ENCODE measurements at regions not wholly inside any gene's neighbourhood (a gene's known extent, or its start where the extent isn't known, plus 50 kb on each side); places are given as distances from the start of the nearest gene placed in this dataset.

DNA sequence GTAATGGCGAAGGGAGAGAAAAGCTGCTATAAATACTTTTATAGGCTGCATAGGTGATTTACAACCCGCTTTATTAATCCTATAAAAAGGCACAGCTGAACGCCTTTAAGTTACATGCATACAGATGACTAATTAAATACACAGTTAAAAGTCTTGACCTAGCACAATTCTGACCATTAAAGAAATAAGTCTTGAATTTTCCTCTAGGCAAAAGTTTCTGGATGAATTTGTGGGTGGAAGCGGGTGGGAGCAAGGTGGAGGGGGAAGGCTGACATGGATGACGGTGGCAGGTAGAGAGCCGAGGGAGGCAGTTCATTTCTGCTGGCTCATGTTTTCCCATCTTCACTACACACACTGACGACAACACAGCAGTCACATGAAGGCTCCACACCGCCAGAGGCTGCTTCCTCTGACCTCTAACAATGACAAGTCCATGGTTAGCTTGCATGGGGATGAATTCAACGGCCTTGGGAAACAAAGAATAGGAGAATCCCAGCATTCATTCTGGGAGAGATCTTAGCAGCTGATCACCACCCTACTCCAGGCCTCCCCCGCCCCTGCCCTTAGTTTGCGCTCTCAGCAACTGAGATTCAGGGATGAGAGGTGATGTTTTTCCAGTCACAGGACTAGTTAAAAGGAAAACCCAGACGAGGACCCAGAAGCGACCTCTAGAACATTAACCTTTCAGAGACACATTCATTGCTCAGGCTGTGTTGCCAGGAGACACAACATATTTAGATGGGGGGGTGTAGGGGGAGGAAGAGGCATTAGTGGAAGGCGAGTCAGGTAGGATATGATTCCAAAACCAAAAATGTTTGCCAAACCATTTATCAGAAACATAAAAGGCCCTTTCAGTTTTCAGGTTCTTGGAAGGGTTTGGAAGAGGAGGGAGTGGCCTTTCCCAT, 329.3 kb downstream of the PIK3R1 start:
- Histone ChIP-seq H3K9ac (ENCODE audit: low read length) (no peak overlapping the region), H3K27ac (ENCODE audit: low read depth, low read length) (peak overlapping the region; percentile 54), H3K4me1 (ENCODE audit: insufficient read depth, low read length) (peaks cover 12% of the 10 kb centered on the region)

DNA sequence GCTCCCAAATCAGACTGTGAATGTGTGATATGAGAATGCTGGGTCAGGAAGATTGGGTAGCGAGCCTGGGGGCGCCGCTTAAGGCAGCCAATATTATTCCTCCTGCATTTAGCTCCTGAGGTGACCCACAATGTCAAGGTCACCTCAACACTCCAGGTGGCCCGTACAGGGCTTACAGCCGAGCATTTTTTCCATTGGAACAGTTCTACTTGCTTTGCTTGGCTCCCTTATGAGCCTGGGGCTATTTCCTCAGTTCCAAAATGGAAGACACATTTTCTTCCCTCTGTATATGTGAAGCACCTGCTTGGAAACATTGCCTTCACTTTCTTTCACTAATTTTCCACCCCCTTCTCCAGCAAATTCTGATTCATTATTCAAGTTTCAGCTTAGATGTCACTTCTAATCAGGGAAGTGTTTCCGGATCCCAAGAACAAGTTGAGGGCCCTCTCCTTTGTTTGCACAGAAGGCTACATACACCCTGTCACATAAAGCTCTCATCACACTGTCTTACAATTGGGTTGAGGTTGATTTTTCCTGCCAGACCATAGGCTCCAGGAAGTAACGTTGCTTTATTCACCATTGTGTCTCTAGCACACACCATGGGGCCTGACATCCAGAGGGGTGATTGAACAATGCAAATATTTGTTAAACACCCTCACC, 330.2 kb downstream of the PIK3R1 start:
- H3K27me3 ChIP-seq (ENCODE audit: control insufficient read depth in 1 of 2, insufficient read depth in 2 of 2, low read length in 2 of 2): no peaks in the 10 kb centered on the region
- peaks cover 12% of the 10 kb centered on the region for H3K4me1 ChIP-seq (ENCODE audit: insufficient read depth, low read length)
- H3K9me3 ChIP-seq (ENCODE audit: low read length): no peaks in the 10 kb centered on the region
- no peaks in the 10 kb centered on the region for H3K36me3 ChIP-seq (ENCODE audit: insufficient read depth, low read length)
- no peak overlapping the region for H3K27ac ChIP-seq (ENCODE audit: low read depth, low read length)
- H3K9ac ChIP-seq (ENCODE audit: low read length): no peak overlapping the region
- H3K4me3 ChIP-seq (ENCODE audit: low read depth in 1 of 2, low read length in 2 of 2): no peak overlapping the region

More for the DNA sequence above, 329.3 kb downstream of the PIK3R1 start:
- H3K9me3 ChIP-seq (ENCODE audit: low read length): no peaks in the 10 kb centered on the region
- H3K36me3 ChIP-seq (ENCODE audit: insufficient read depth, low read length): no peaks in the 10 kb centered on the region
- no peaks in the 10 kb centered on the region for H3K27me3 ChIP-seq (ENCODE audit: control insufficient read depth in 1 of 2, insufficient read depth in 2 of 2, low read length in 2 of 2)
- H3K4me3 ChIP-seq (ENCODE audit: low read depth in 1 of 2, low read length in 2 of 2): no peak overlapping the region

DNA sequence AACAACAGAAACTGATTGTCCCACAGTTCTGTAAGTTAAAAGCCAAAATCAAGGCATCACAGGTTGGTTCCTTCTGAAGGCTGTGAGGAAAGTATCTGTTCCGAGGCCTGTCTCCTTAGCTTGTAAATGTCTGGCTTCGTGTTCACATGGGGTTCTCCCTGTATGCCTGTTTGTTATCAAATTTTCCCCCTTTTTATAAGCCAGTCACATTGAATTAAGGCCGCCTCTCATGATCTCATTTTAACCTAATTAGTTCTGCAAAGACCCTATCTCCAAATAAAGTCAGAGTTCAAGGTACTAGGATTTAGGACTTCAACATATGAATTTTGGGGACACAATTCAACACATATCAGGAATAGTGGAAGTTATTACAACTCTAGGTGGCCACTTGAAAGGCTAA, 331.5 kb downstream of the PIK3R1 start:
- Histone ChIP-seq H3K27ac (ENCODE audit: low read depth, low read length) (no peak overlapping the region), H3K4me3 (ENCODE audit: low read depth in 1 of 2, low read length in 2 of 2) (no peak overlapping the region), H3K9me3 (ENCODE audit: low read length) (no peaks in the 10 kb centered on the region), H3K4me1 (ENCODE audit: insufficient read depth, low read length) (peaks cover 12% of the 10 kb centered on the region), H3K9ac (ENCODE audit: low read length) (no peak overlapping the region), H3K27me3 (ENCODE audit: control insufficient read depth in 1 of 2, insufficient read depth in 2 of 2, low read length in 2 of 2) (no peaks in the 10 kb centered on the region), H3K36me3 (ENCODE audit: insufficient read depth, low read length) (no peaks in the 10 kb centered on the region)

DNA sequence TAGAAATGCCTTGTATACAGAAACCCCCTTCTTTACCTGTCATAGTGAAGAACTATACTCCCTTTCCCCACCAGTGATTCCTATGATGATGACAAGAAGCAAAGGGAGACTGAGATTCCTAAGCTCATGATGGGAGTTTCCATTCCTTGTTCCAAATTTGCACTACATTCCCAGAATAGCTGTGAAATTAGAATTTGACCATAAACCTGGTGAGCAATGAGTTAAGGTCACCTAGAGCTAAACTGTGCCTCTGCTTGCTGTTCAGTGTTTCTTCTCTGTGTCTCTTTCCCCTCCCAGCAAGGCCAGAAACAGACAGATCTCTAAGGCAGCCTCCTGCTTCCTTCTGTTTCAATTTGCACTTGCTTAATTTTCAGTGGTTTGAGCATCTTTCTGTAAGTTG, 332.1 kb downstream of the PIK3R1 start:
- Histone ChIP-seq H3K27ac (ENCODE audit: low read depth, low read length) (no peak overlapping the region), H3K36me3 (ENCODE audit: insufficient read depth, low read length) (no peaks in the 10 kb centered on the region), H3K9me3 (ENCODE audit: low read length) (no peaks in the 10 kb centered on the region), H3K4me1 (ENCODE audit: insufficient read depth, low read length) (peaks cover 12% of the 10 kb centered on the region), H3K4me3 (ENCODE audit: low read depth in 1 of 2, low read length in 2 of 2) (no peak overlapping the region), H3K9ac (ENCODE audit: low read length) (no peak overlapping the region), H3K27me3 (ENCODE audit: control insufficient read depth in 1 of 2, insufficient read depth in 2 of 2, low read length in 2 of 2) (no peaks in the 10 kb centered on the region)

DNA sequence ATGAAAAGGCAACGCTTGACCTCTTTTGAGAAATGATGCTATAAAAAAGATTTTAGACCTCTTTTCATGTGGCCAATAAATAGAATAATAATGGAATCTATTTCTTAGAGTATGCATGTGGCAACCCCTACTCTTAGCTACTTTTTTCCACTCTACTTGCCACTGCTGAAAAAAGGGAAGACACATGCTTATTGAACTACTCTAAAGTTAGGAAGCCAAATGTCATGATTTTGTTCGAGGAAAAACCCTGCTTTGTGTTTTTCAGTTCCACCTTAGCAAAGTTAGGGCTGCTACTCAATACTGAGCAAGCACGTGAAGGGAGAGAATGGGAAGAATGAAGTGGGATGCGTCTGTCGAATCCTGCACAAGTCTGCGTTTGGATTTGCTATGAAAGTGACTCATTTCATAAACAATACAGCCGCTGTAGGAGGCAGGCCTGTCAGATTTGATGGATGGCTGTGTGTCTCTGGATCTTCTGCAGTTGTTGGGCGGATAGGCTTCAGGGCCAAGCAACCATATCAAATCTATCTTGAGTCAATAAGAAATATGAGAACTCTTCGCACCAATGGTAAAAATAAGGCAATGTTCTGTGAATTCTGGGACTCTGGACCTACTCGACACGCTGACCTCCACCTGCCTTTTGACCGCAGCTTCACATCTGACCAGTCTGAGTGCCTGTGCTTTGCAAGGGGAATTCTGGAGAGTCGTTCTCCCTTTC, 333.6 kb downstream of the PIK3R1 start:
- Histone ChIP-seq H3K27me3 (ENCODE audit: control insufficient read depth in 1 of 2, insufficient read depth in 2 of 2, low read length in 2 of 2) (no peaks in the 10 kb centered on the region), H3K4me1 (ENCODE audit: insufficient read depth, low read length) (peaks cover 11% of the 10 kb centered on the region)

DNA sequence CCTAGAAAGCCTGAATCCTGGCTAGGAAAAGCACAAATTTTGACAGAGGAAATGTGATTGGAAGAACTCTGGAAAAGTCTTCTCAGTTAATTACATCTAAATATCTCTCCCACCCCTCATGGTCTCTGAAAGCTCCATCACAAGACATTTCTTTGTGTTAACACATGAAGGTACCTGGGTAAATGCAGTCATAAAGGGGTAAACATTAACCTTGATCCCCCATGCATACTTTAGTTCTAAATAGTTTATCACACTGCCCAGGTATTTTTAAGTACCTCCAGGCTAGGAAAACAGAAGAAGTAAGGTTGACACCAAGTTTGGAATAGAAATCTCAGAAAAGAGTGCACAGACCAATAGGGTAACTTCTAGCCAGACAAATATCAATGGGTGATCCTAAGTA, 334.5 kb downstream of the PIK3R1 start:
- no peaks in the 10 kb centered on the region for H3K27me3 ChIP-seq (ENCODE audit: control insufficient read depth in 1 of 2, insufficient read depth in 2 of 2, low read length in 2 of 2)
- no peak overlapping the region for H3K27ac ChIP-seq (ENCODE audit: low read depth, low read length)
- H3K9ac ChIP-seq (ENCODE audit: low read length): no peak overlapping the region
- H3K4me1 ChIP-seq (ENCODE audit: insufficient read depth, low read length): peaks cover 2% of the 10 kb centered on the region
- H3K36me3 ChIP-seq (ENCODE audit: insufficient read depth, low read length): no peaks in the 10 kb centered on the region
- no peaks in the 10 kb centered on the region for H3K9me3 ChIP-seq (ENCODE audit: low read length)
- H3K4me3 ChIP-seq (ENCODE audit: low read depth in 1 of 2, low read length in 2 of 2): no peak overlapping the region

More for the DNA sequence above, 333.6 kb downstream of the PIK3R1 start:
- Histone ChIP-seq H3K9me3 (ENCODE audit: low read length) (no peaks in the 10 kb centered on the region), H3K36me3 (ENCODE audit: insufficient read depth, low read length) (no peaks in the 10 kb centered on the region), H3K27ac (ENCODE audit: low read depth, low read length) (no peak overlapping the region), H3K4me3 (ENCODE audit: low read depth in 1 of 2, low read length in 2 of 2) (no peak overlapping the region), H3K9ac (ENCODE audit: low read length) (no peak overlapping the region)

DNA sequence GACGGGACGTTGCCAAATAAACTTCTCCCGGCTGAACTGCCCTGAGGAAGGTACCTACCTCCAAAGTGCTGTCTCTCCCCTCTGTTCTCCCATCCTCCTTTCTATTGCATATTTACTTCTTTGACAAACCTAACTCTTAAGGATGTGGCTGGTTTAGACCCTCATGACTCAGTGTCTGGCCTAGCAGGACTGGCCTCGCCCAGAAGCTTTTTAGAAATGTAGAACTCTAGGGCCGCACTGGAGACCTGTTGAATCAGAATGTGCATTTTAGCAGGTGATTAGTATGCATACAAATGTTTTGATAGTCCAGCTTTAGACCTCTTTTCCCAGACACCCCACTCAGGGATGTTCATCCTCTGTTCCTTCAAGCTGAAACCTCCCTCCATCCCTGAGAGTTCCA, 335.9 kb downstream of the PIK3R1 start:
- H3K27ac ChIP-seq (ENCODE audit: low read depth, low read length): no peak overlapping the region
- no peak overlapping the region for H3K4me3 ChIP-seq (ENCODE audit: low read depth in 1 of 2, low read length in 2 of 2)
- H3K27me3 ChIP-seq (ENCODE audit: control insufficient read depth in 1 of 2, insufficient read depth in 2 of 2, low read length in 2 of 2): no peaks in the 10 kb centered on the region
- no peak overlapping the region for H3K9ac ChIP-seq (ENCODE audit: low read length)
- no peaks in the 10 kb centered on the region for H3K36me3 ChIP-seq (ENCODE audit: insufficient read depth, low read length)
- H3K9me3 ChIP-seq (ENCODE audit: low read length): no peaks in the 10 kb centered on the region
- no peaks in the 10 kb centered on the region for H3K4me1 ChIP-seq (ENCODE audit: insufficient read depth, low read length)

DNA sequence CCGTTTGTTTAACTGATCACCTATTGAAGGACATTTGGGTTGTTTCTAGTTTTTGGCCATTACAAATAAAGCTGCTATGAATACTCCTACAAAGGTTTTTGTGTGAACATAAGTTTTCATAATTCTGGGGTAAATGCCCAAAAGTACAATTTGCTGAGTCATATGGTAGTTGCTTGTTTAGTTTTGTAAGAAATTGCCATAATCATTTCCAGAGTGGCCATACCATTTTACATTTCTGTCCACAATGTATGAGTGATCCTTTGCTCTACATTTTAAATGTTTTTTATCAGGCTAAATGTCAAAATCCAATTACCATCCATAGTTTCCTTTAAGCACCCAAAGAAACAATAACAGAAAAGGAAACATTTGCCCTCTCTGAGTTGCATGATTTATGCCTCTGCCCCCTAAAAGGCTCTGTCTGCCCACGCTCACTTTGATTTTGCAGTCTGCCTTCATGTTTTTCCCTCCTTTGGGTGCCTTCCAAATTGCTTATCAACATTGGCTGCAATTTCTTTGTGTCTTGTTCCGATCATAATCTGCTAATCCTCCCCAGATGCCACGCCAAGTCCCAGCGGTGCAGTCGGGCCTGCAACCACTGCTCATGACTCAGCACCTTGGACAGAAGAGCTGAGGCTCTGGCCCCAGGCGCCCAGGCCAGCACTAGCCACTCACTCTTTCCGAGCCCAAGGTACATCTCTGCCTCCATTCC, 339.2 kb downstream of the PIK3R1 start:
- Histone ChIP-seq H3K27ac (ENCODE audit: low read depth, low read length) (no peak overlapping the region), H3K4me3 (ENCODE audit: low read depth in 1 of 2, low read length in 2 of 2) (no peak overlapping the region), H3K9ac (ENCODE audit: low read length) (no peak overlapping the region), H3K36me3 (ENCODE audit: insufficient read depth, low read length) (no peaks in the 10 kb centered on the region), H3K4me1 (ENCODE audit: insufficient read depth, low read length) (no peaks in the 10 kb centered on the region), H3K27me3 (ENCODE audit: control insufficient read depth in 1 of 2, insufficient read depth in 2 of 2, low read length in 2 of 2) (no peaks in the 10 kb centered on the region), H3K9me3 (ENCODE audit: low read length) (no peaks in the 10 kb centered on the region)

DNA sequence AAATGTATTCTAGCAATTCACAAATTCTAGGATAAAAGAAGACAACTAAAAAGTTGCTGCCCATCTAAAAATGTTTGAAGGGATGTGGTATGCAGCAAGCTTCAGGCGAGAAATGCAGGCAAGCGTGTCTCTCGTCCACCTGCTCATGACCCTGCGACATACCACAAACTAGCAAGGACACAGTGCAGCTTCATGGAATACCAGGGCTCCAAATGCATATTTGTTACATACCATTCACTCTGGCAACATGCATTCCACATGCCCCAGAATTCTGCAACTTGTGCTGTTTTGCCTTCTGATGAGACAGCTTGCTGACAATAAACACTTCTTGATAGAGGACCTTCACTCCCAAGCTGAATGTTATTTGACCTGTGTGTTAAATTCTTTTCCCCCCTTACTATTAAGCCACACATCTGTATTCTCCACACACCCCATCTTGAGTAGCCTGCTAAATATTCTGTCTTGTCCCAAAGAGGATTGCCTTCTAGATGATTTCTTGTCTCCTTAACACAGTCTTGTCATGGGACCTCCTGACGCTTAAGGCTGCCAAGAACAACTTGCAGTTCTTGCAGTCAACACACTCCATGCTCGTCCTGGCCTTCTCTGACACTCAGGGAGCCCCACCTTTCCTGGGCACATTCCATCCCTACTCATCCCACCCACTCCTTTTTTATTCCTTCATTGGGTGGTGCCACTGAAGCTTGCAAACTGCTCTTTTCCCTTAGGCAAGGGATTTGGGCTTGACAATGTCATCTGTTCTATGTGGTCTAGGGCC, 340.5 kb downstream of the PIK3R1 start:
- Histone ChIP-seq H3K27ac (ENCODE audit: low read depth, low read length) (no peak overlapping the region), H3K36me3 (ENCODE audit: insufficient read depth, low read length) (no peaks in the 10 kb centered on the region), H3K9ac (ENCODE audit: low read length) (no peak overlapping the region), H3K27me3 (ENCODE audit: control insufficient read depth in 1 of 2, insufficient read depth in 2 of 2, low read length in 2 of 2) (no peaks in the 10 kb centered on the region), H3K9me3 (ENCODE audit: low read length) (no peaks in the 10 kb centered on the region), H3K4me1 (ENCODE audit: insufficient read depth, low read length) (no peaks in the 10 kb centered on the region), H3K4me3 (ENCODE audit: low read depth in 1 of 2, low read length in 2 of 2) (no peak overlapping the region)

DNA sequence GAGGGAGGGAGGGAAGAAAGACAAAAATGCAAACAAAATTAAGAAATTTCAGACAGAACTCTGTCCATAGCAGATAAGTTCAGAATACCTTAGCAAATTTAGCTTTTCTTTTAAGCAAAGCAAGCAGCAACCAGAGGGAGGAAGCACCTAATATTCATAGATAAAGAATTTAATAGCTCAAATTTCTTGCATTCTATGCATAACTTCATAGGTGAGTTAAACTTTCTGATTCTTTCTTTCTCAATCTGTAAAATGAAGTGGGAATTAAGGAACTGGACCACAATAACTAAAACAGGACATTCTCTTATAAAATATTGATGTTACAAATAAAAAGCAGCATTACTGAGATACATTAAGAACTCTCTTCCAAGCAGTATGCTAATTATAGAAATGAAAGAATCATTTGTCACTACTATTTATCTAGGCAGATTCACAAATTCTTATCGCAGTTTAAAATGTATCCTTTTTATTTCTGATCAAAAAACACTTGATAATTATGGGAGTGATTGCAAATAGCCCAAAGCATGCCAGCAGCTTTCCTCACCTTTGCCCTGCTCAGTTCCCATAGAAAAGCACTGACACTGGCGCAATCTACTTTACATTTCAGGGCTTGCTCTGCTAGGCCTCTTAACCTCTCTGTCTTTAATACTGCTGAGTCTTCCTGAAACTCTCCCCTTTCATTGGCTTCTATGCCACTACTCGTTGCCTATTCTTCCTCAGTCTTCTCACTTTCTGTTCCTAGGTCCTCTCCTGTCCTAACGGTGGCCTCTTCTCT, 341.8 kb downstream of the PIK3R1 start:
- Histone ChIP-seq H3K4me3 (ENCODE audit: low read depth in 1 of 2, low read length in 2 of 2) (no peak overlapping the region), H3K27ac (ENCODE audit: low read depth, low read length) (no peak overlapping the region), H3K4me1 (ENCODE audit: insufficient read depth, low read length) (no peaks in the 10 kb centered on the region), H3K27me3 (ENCODE audit: control insufficient read depth in 1 of 2, insufficient read depth in 2 of 2, low read length in 2 of 2) (no peaks in the 10 kb centered on the region), H3K9ac (ENCODE audit: low read length) (no peak overlapping the region), H3K9me3 (ENCODE audit: low read length) (no peaks in the 10 kb centered on the region), H3K36me3 (ENCODE audit: insufficient read depth, low read length) (no peaks in the 10 kb centered on the region)
